HG02938 (cell line): ENCODE measurements at regions not wholly inside any gene's neighbourhood (a gene's known extent, or its start where the extent isn't known, plus 50 kb on each side); places are given as distances from the start of the nearest gene placed in this dataset.

Experiments used
- ATAC-seq: cut with Tn5 transposase; IDR thresholded peaks from one replicate; pipeline ENCODE4 v1.9.1; 2021; ENCODE audit warnings: mild to moderate bottlenecking, moderate library complexity; ENCODE audit not compliant: unreplicated experiment

DNA sequence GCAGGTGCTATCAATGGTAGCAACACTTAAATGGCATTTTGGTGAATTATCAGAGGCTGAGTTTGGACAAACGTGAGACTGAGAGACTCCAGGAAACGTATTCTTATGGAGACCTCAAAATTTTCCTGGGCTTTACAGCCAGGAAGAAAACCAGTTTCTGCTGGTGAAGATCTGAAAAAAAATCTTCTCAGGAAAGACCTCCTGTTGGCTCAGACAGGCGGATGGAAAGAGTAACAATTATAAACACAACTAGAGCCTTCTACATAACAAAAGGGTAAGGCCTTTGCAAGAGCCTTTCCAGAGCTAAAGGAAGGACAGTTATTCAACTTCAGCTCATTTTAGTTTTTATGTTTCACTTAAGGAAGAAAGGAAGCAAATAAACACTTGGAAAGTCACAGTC lies 274.4 kb downstream of the THBS2 start:
- ATAC-seq, result no peak

DNA sequence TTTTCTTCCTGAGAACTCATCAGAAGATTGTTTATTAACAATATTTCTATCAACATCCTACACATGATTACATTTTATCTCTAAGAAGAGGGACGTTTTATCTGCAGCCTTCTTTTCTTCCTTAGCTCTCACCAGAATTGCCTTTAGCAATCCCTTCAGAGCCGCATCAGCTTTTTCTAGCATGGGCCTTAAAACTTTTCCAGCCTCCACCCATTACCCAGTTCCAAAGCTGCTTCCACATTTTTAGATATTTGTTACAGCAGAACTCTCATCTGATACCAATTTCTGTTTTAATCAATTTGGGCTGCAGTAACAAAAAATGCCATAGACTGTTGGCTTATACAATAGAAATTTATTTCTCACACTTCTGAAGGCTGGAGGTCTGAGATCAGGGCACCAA lies 281.5 kb downstream of the THBS2 start:
- no peak for ATAC-seq

DNA sequence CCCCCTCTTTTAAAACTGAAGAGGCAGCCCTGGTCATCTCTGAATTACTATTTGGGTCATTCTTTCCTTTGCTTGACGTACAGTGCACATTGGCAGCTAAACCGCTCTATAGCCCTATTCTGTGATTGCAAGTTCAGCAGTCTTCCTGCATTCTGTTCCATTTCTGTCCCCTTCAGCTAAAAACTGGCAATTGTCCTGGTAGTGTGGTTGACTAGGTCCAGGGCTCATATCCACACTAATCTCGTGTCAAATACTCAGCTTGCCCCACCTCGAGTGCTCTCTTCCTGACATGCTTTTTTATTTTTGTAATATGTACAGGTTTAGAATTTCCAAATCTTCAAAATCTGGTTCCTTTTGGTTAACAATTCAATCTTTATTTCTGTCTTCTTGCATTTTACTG lies 282.1 kb downstream of the THBS2 start:
- ATAC-seq, result no peak

DNA sequence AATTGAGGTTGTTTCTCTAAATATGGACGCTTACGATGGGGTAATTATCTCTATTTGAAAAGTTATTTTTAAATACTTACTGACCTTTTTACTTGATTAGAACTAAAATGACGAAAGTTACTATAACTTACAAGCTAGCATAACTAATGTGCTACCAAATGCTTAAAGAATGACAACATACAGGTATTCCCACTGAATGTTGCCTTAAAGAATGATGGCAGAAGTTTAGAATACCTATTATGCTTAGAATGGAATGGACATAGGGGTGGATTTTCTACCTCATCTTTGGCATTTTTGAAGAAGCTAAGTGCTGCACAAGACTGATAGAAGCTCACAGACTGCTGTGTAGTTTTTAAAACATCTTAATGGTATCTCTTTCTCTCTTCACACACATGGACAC lies 284.8 kb downstream of the THBS2 start:
- no peak for ATAC-seq

DNA sequence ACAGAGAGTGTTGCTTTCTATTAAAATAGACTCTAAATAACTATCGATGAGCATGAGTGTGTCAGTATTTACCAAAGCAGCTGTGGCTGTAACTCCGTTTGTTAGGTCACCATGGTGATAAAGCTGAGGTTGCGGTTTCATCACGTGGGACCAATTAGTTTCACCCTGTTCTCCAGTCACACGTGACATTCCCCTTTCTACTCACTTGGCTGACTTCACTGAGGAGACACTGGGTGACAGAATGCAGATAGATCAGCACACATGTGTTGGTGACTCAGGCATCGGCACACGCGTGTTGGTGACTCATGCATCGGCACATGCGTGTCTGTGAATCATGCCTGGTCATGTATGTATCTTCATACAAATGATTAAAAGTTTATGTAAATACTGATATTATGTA lies 285.4 kb downstream of the THBS2 start:
- peak; percentile 70 for ATAC-seq

DNA sequence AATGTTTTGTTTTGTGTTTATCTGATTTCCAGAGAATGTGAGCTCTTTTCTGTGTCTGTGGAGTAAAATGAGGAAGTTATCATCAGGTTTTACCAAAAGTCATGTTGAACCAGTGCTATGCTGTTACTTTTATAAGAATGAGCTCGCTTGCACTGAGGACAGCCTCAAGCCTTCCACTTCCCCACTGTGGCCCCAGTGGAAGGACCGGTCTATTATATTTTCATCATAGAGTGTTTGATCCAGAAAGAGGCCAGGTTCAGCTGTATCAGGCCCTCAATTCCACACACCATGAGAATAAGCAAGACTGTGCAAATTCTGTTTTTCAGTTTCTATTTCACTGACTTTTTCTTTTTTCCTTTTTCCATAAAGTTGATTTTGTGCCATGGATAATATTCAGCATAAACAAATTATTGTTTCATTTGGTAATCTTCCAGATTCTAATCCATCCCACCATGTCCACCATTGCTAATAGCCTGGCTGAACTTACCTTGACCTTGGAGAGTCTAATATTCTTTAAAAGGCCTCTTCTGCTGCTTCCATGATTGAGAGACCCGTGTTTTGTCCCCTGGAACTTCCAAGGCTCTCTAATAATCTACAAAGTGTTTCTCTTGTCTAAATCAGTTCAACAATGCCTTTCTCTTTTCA lies 286.2 kb downstream of the THBS2 start:
- ATAC-seq, result no peak

DNA sequence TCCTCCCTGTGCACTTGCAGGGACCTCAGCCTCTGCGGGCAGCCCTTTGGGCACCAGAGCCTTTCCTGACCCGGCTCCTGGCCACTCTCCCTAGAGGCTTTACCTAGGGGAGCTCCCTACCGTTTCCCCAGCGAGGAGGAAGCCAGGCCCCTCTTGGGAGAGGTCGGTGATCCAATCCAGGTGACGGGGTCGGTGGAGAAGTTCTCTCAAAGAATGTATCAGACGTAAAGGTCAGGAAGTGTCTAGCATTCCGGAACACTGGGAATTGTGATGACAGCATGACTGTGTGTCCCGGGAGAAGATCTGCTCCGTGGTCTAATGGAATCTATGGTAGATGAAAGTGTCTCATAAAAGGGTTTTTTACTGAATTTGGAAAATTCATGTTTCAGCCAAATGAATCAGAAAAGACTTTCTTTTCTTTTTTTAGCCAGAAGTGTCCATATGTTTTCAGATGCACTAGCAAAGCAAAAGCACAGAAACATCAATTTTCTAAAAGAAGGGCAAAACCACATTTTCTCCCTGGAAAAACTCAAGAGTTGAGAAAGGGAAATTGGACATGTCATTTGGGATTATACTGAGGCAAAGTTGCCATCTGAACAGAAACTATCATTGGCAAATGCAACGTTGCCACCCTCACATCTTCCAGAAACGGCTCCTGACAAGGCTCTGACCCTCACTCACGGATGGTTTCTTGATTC lies 289.4 kb downstream of the THBS2 start:
- no peak for ATAC-seq

DNA sequence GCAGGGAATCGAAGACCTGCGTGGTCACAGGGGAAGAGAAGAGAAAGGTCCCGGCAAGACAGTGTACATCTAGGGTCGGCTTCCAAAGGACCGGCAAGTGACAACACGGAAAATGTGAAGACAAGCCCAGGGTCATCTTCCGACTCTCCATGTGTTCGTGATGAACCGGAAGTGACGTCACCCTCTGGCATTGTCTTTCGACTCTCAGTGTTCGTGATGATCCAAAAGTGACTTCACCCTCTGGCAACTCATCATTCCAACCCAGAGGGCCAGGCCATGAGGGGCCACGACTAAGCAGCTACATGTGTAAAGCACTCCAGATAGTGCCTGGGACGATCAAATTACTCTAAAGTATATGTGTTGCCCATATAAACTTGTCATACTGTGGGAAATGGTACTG lies 290.8 kb downstream of the THBS2 start:
- ATAC-seq, result no peak

DNA sequence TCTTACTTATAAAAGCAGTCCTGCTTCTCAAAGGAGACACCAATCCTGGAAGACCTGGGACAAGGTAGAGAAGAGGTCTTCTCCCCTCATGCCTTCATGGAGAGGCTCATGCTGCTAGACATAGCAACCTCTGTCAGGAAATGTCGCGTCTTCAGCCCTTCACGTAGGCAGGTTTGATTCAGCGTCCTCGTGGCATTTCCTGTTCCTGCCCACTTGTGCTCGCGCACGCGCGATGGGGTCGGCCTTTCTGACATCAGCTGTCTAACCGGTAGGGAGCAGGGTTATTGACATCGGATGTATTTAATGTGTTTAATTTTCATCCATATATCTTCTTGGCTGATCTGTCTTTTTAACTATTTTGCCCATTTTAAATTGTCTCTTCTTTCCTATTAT lies 292.4 kb downstream of the THBS2 start:
- no peak for ATAC-seq

DNA sequence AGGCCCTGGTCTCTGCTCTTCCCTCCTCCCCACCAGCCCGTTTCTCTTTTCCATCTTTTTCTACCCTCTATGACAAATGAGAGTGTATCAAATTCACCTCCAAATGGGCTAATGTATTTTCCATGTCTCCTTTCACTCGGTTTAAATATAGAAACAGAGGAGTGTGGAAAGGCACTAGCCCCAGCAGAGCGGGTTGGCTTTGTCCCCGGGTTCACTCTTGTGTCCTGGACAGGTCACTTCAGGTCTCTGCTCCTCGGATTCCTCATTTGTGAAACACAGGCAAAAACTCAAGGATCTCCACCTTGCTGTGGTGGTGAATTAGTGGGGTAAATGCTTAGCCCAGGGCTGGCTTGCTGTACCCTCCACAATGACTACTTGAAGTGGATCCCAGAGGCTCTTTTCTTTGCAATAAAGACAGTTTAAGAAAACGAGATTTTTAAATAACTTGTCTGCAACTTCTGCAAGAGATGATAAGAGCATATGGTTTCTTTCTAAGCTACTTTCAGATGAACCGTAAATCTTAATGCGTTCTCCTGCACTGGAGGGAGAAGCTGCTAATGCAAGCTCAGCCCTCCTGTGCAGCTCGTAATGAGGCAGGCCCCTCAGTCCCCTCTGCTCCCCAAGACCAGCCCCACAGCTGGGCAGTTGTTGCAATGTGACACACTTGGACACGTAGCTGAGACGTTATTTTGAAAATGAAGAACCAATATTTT lies 292.9 kb downstream of the THBS2 start:
- ATAC-seq, result no peak

DNA sequence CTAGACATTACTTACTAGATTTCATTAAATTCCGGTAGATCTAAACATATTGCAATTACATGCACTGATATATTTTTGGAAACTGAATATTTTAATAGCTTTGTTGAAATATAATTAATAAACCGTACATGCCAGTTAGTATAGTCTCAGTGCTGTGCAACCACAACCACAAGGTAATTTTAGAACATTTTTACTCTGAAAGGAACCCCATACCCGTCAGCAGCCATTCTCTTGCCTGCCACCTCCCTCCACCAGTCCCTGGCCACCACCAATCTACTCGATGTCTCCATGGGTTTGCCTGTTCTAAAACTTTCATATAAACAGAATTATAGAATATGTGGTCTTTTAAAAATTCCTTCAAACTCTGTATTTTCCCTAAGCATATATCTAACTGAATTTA lies 293.9 kb downstream of the THBS2 start:
- ATAC-seq, result no peak

DNA sequence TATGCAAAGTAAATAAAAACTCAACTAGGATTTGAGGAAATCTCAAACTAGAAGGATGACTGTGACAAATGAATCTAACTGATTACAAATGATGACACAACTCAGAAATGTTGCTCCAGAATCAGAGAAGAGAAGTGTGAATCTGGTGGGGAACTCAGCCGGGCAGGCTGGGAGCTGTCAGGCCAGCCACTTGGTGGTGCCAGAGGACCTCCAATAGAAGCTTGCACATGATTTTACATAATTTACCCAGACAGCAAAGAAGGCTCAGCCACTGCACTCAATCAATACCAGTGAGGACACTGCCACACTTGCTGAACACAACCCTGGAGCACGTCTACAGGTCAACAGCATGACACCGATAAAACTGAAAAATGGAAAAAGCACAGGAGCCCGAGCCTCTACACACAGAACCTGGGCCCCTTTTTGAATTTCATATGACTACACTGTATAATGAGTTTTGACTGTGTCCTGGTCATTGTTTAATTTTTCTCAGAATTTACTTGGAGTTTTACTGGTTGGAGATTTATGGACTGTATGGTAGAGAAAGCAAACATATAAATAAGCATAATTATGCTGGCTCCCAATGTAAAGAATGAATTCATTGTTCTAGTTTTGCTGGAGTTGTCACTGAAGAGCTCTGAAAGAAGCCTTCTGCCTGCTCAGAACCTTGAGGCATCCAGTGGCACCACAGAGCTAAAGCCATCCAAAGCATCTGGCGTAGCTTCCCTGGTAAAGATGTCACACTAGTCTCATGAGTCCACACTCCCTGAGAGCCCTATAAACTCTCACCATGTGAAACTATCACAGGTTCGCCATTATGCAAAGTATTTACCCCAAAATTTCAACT lies 296.5 kb downstream of the THBS2 start:
- ATAC-seq, result peak; percentile 82

DNA sequence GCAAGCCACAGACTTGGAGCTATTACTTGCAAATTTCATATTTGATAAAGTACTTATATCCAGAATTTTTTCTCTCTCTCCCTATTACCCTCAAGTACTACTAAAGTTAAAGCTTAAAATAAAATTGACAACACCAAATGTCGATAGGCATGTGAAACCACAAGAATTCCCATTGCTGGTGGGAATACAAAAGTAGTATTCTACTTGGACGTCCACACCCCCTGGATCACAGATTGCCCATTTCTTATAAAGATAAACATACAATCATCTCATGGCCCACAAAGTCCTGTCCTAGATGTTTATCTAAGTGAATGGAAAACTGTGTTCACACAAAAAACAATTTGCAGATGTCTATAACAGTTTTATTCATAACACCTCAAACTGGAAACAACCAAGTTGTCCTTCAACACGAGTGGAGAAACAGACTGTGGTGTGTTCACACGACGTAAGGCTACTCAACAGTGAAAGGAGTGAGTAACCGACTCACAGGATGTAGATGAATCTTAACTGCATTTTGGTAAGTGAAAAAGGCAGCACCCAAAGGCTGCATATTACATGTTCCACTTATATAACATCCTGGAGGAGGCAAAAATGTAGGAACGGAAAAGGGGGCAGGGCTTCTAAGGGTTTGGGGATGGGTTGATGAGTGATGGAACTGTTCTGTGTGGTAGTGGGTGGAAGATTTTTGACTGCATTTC lies 297.4 kb downstream of the THBS2 start:
- no peak for ATAC-seq

DNA sequence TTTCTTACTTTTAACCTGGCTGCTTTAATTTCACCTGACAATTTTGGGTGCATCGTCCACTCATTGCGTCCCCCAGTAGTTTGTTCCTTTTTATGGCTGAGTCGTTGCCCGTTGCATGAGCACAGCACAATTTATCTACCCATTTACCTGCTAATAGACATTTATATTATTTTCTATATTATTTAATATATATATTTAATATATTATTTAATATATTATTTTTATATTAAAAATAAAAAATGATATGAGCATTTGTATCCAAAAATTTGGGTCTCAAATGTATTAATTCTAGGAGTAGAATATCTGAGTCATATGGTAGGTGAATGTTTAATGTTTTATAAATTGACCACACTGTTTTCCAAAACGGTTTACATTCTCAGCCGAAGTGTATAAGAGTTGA lies 300.2 kb downstream of the THBS2 start:
- no peak for ATAC-seq

DNA sequence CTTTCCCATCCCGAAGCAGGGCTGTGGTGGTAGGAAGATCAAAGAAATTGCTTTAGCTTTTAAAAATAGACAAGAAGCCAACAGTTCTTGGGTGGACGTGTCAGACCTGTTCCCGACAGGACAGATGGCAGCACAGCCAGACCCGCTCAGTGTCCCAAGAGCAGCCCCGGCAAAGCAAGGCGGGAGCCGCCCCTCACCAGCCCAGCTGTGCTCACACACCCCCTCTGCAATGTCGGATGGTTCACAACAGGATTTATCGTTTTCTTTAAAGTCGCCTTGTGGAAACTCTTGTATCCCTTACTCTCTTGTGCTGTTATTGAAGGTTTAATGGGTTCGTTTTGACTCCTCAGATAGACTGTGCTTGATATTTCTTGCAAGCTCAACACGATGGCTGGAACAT lies 302.4 kb downstream of the THBS2 start:
- ATAC-seq, result no peak

DNA sequence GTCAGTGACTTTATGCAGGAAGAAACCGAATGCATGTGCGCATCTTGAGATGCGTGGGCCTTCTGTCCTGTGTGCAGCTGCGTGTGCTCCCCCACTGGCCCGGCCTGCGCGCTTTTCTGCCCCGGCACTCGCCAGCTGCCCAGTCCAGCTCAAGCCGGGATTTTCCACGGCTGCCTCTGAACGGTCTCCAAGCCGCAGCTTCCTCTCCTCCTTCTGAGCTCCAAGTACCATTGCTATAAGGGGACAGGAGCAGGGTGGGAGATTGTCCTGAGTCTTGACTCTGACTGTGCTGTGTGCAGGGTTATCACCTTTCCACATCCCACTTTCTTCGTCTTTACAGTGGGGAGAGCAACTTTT lies 302.8 kb downstream of the THBS2 start:
- no peak for ATAC-seq

DNA sequence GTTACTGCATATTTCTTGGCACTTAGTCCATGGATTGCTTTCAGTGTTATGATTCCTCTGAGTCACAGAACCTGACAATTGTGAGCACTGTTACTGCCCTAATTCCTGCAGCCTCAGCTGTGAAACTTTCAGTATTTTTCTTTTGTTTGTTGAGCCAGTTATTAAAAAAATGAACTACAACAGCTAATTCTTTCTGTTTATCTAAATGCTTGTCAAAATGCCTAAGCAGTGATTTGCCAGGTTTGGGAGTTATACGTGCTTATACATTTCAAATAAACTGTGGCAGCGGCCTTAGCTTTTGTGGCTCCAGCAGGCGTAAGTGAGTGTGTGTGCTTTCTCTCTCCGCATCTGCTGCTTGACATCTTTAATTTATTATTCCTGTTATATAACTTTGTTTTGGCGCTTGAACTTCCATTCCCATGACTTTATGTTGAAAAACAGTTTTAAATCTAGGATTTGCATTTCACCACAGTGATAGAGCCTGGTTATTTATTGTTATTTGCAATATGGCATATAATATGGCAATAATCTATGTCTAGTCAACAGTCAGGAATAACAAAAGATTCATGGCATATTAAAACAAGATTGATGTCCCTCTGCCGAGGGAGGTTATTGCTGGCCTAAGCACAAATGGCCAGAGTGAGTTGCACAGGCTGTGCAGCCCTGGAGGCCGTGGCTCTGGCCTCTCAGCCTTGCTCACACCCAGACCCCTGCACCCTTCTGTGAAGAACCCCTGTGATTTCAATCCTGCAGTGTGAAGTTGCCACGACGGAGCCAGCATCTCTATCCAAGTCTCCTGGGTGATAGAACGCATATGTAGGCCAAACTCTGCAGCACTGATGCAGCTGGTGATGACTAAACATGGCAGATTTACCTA lies 303.4 kb downstream of the THBS2 start:
- ATAC-seq, result no peak

DNA sequence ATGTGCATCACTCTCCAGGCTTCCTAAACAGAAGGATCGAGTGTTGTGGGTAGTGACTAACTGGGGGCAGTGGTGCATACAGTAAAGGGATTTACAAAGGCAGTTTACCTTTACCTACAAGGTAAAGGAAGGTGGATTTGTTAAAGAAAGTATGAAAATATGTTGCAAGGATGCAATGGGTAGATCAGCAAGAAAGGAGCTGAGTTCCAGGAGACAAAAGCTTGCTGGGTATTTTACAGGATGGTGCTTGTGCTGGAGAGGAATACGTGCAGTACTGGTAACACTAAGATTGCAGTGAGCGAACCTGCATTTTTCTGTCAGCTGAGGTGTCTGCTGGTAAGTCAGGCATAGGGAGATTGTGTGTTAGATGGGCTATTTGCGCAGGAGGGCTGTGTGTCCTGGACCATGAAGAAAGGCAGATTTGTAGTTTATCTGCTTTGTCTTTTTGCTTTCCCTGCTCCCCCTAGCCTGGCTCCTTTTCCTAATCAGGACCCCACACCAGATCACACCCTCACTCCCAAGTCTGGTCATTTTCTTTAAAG lies 304.6 kb downstream of the THBS2 start:
- ATAC-seq, result no peak

DNA sequence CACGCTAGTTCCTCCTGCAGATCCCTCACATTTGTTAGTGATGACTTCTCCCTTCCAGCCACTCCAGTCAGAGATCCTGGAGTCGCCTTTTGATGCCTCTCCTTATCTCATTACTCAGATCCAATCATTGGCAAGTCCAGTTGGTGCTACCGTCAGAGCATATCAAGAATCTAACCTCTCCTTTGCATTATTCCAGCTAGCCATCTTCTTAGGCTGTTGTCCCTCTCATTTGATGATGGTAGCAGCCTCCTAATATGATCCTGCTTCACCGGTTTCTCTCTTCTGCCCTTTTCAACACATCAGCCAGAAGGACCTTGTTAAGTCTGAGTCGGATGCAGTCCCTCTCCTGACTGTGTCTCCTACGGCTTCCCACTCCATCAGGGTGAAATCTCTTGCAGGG lies 305.6 kb downstream of the THBS2 start:
- ATAC-seq, result no peak
